MCF 10A (cell line): ENCODE measurements at regions not wholly inside any gene's neighbourhood (a gene's known extent, or its start where the extent isn't known, plus 50 kb on each side); places are given as distances from the start of the nearest gene placed in this dataset.

Source experiments
- BruUV-seq: library from RNA; stranded (reverse); fragments of 400-500 nt; replicated peaks from 2 replicates; lab custom pipeline; 2021; lab: Mats Ljungman, UMichigan
- CTCF ChIA-PET: fragments of 300-600 bp; sonication (Branson Sonifier 250); formaldehyde crosslinking; extraction: SDS; loops from one replicate; lab custom pipeline; 2021; ENCODE audit warnings: antibody characterized with exemption, inconsistent platforms; lab: Yijun Ruan, JAX
- POLR2A ChIA-PET: fragments of 300-600, 350-650 bp; sonication (Branson Sonifier 250); formaldehyde crosslinking; extraction: SDS; loops from one replicate; lab custom pipeline; 2020; ENCODE audit warnings: antibody characterized with exemption, inconsistent platforms; lab: Yijun Ruan, JAX
- DNase-seq: peaks from one replicate; pipeline ENCODE4 v3.0.0-alpha.2; 2018; ENCODE audit not compliant: unreplicated experiment
- H3K27ac Mint-ChIP-seq: one replicate; pipeline ENCODE4 v1.8.0; 2022; ENCODE audit warnings: mild to moderate bottlenecking, low read depth, mixed read lengths; ENCODE audit not compliant: unreplicated experiment
- H3K27me3 Mint-ChIP-seq: one replicate; pipeline ENCODE4 v1.8.0; 2022; ENCODE audit warnings: mixed read lengths; ENCODE audit not compliant: insufficient read depth, unreplicated experiment
- H3K36me3 Mint-ChIP-seq: one replicate; pipeline ENCODE4 v1.8.0; 2022; ENCODE audit warnings: mild to moderate bottlenecking, moderate library complexity, mixed read lengths; ENCODE audit not compliant: insufficient read depth, unreplicated experiment
- H3K4me1 Mint-ChIP-seq: one replicate; pipeline ENCODE4 v1.8.0; 2022; ENCODE audit warnings: mixed read lengths; ENCODE audit not compliant: insufficient read depth, unreplicated experiment
- H3K4me3 Mint-ChIP-seq: one replicate; pipeline ENCODE4 v1.8.0; 2022; ENCODE audit warnings: mild to moderate bottlenecking, moderate library complexity, mixed read lengths; ENCODE audit not compliant: unreplicated experiment
- H3K9me3 Mint-ChIP-seq: one replicate; pipeline ENCODE4 v1.8.0; 2022; ENCODE audit warnings: mixed read lengths; ENCODE audit not compliant: unreplicated experiment
- CTCF ChIP-seq: fragments of 200-600 bp; IDR thresholded peaks from one replicate; pipeline ENCODE4 v1.8.0; 2022; ENCODE audit warnings: antibody characterized with exemption, mild to moderate bottlenecking; ENCODE audit not compliant: unreplicated experiment
- intact Hi-C: fragments of 100-400 bp; cut with micrococcal nuclease; formaldehyde crosslinking; loops from 2 replicates; pipeline ENCODE4 v1.14.1; 2022

- H3K36me3 Mint-ChIP-seq, result no peaks in the 10 kb centered on the region
- intact Hi-C loops, result no loop called here
- DNase-seq, result no peak
- H3K27ac Mint-ChIP-seq, result no peak overlapping the region
- peaks cover 2% of the 10 kb centered on the region for H3K27me3 Mint-ChIP-seq
- no peak for TF ChIP-seq CTCF
- H3K4me1 Mint-ChIP-seq, result peaks cover 14% of the 10 kb centered on the region
- CTCF ChIA-PET, result interaction anchor here (0.5 to 2.6 kb wide), 4 partner anchors 11 to 185 kb away, joined by 3 to 14 read pairs (median 6); no protein-coding TSS in a partner anchor
- H3K4me3 Mint-ChIP-seq, result no peak overlapping the region
- POLR2A ChIA-PET, result no interaction called here
- H3K9me3 Mint-ChIP-seq, result peaks cover 6% of the 10 kb centered on the region
- BruUV-seq, result no TSS peak
Observed at GRCh38 chr5:135210286-135211055, 176.4 kb upstream of the PITX1 start.

- no peaks in the 10 kb centered on the region for H3K36me3 Mint-ChIP-seq
- peaks cover 7% of the 10 kb centered on the region for H3K9me3 Mint-ChIP-seq
- H3K27ac Mint-ChIP-seq, result peak overlapping the region; percentile 8
- peaks cover 14% of the 10 kb centered on the region for H3K4me1 Mint-ChIP-seq
- H3K27me3 Mint-ChIP-seq, result no peaks in the 10 kb centered on the region
- POLR2A ChIA-PET, result interaction anchor here (0.7 kb wide), 1 partner anchor 190 kb away, joined by 3 read pairs; the partner anchor contains the start of gene MACROH2A1
- no peak overlapping the region for H3K4me3 Mint-ChIP-seq
- TF ChIP-seq CTCF, result no peak
- intact Hi-C loops, result loop anchor here (1.0 to 10.0 kb wide), 4 partner anchors 123 to 634 kb away; partner anchors contain the start of gene PITX1
- CTCF ChIA-PET, result interaction anchor here (0.6 to 1.9 kb wide), 7 partner anchors 13 to 1407 kb away, joined by 3 to 4 read pairs (median 3); no protein-coding TSS in a partner anchor
- no TSS peak for BruUV-seq
- DNase-seq, result peak; percentile 90
Observed at GRCh38 chr5:135208903-135209721, 175.1 kb upstream of the PITX1 start.

GRCh38 chr5:135208555-135208902, 174.5 kb upstream of the PITX1 start:
- Mint-ChIP-seq H3K36me3 (no peaks in the 10 kb centered on the region), H3K4me1 (peaks cover 14% of the 10 kb centered on the region), H3K27me3 (no peaks in the 10 kb centered on the region), H3K27ac (peak overlapping the region; percentile 8), H3K4me3 (no peak overlapping the region), H3K9me3 (peaks cover 13% of the 10 kb centered on the region)
- CTCF ChIA-PET, result interaction anchor here (0.6 to 1.9 kb wide), 6 partner anchors 14 to 1408 kb away, joined by 3 to 4 read pairs (median 3); no protein-coding TSS in a partner anchor
- DNase-seq, result no peak
- intact Hi-C loops, result loop anchor here (1.0 to 10.0 kb wide), 4 partner anchors 124 to 634 kb away; partner anchors contain the start of gene PITX1
- BruUV-seq, result no TSS peak
- POLR2A ChIA-PET, result interaction anchor here (0.7 kb wide), 1 partner anchor 191 kb away, joined by 3 read pairs; the partner anchor contains the start of gene MACROH2A1
- no peak for TF ChIP-seq CTCF
